A549 (cell line): ENCODE measurements at regions not wholly inside any gene's neighbourhood (a gene's known extent, or its start where the extent isn't known, plus 50 kb on each side); places are given as distances from the start of the nearest gene placed in this dataset.

ENCODE experiments used
- ATAC-seq, 2 experiments: fragments of 200-7000 bp in 1 of 2; fragments of >200 bp in 1 of 2; cut with Nextera tagmentation in 1 of 2; cut with Tn5 transposase in 1 of 2; 3 replicates each; pipeline versions ENCODE4 v1.8.0 to v1.9.1; 2018 to 2020; ENCODE audit warnings: mild to moderate bottlenecking in 1 of 2, moderate library complexity in 1 of 2
- CTCF ChIA-PET: fragments of 300-600 bp; sonication (Branson Sonifier 250); formaldehyde crosslinking; extraction: SDS; loops from one replicate; lab custom pipeline; 2021; ENCODE audit warnings: antibody characterized with exemption, inconsistent platforms; lab: Yijun Ruan, JAX
- POLR2A ChIA-PET: fragments of 350-600 bp; formaldehyde crosslinking; extraction: SDS; loops from one replicate; lab custom pipeline; 2021; ENCODE audit warnings: antibody characterized with exemption, inconsistent platforms; lab: Yijun Ruan, JAX
- DNase-seq, 2 experiments: peaks; one replicate each; pipeline versions ENCODE4 v3.0.0 to v3.0.0-alpha.2; 2011 to 2016; ENCODE audit warnings: low read depth in 1 of 2, low spot score in 1 of 2
- FAIRE-seq: peaks from 2 replicates; lab custom pipeline; 2011; peaks lifted over from hg19 to GRCh38; lab: Jason Lieb, UNC
- H3K27ac ChIP-seq, 2 experiments: fragments of >200 bp; sonication (Bioruptor Twin); formaldehyde crosslinking; 3 replicates each; pipeline ENCODE4 v1.5.1; 2016 to 2017
- H3K4me1 ChIP-seq: fragments of >200 bp; sonication (Bioruptor Twin); formaldehyde crosslinking; 3 replicates; pipeline ENCODE4 v1.6.1; 2016
- H3K4me2 ChIP-seq: fragments of >200 bp; sonication (Bioruptor Twin); formaldehyde crosslinking; 3 replicates; pipeline ENCODE4 v1.6.1; 2016
- H3K4me3 ChIP-seq: fragments of >200 bp; sonication (Bioruptor Twin); formaldehyde crosslinking; 3 replicates; pipeline ENCODE4 v1.5.1; 2016
- H3K9me3 ChIP-seq: fragments of >200 bp; sonication (Bioruptor Twin); formaldehyde crosslinking; 3 replicates; pipeline ENCODE4 v1.6.1; 2016
- BHLHE40 ChIP-seq: IDR thresholded peaks from 2 replicates; pipeline ENCODE4 v1.6.1; 2012; ENCODE audit warnings: low read depth, low read length, inconsistent platforms
- CEBPB ChIP-seq, 2 experiments: fragments of >200 bp in 1 of 2; sonication (Bioruptor Twin) in 1 of 2; formaldehyde crosslinking in 1 of 2; IDR thresholded peaks; 2 replicates each; pipeline ENCODE4 v1.6.1; 2012 to 2016
- CHD2 ChIP-seq: fragments of 150-350 bp; IDR thresholded peaks from 2 replicates; pipeline ENCODE4 v1.6.1; 2014; ENCODE audit warnings: low read length; ENCODE audit not compliant: partially characterized antibody
- CHD4 ChIP-seq: fragments of 200-600 bp; sonication (generic); IDR thresholded peaks from 2 replicates; pipeline ENCODE4 v1.6.1; 2016; ENCODE audit warnings: antibody characterized with exemption, mild to moderate bottlenecking, borderline replicate concordance
- EHF ChIP-seq: fragments of 250-450 bp; sonication (Bioruptor Pico); IDR thresholded peaks from 2 replicates; pipeline ENCODE4 v1.5.0; 2020; ENCODE audit warnings: mild to moderate bottlenecking
- ESRRA ChIP-seq: fragments of 150-350 bp; IDR thresholded peaks from 2 replicates; pipeline ENCODE4 v1.6.1; 2014; ENCODE audit warnings: mild to moderate bottlenecking, low read length, borderline replicate concordance
- FOSB ChIP-seq: fragments of 250-450 bp; sonication (Bioruptor Pico); IDR thresholded peaks from 2 replicates; pipeline ENCODE4 v1.5.0; 2020; ENCODE audit warnings: mild to moderate bottlenecking, moderate library complexity
- FOXS1 ChIP-seq: fragments of 250-450 bp; sonication (Bioruptor Pico); IDR thresholded peaks from 2 replicates; pipeline ENCODE4 v1.5.0; 2020; ENCODE audit warnings: mild to moderate bottlenecking, moderate library complexity
- HES2 ChIP-seq: fragments of >200 bp; sonication (Bioruptor Twin); formaldehyde crosslinking; IDR thresholded peaks from 2 replicates; pipeline ENCODE4 v1.6.1; 2016
- HEYL ChIP-seq: fragments of 250-450 bp; sonication (Bioruptor Pico); IDR thresholded peaks from 2 replicates; pipeline ENCODE4 v1.8.0; 2021; ENCODE audit warnings: mild to moderate bottlenecking, moderate library complexity
- HOXA7 ChIP-seq: fragments of 250-450 bp; sonication (Bioruptor Pico); IDR thresholded peaks from 2 replicates; pipeline ENCODE4 v1.5.0; 2020; ENCODE audit warnings: mild to moderate bottlenecking, moderate library complexity
- HOXB13 ChIP-seq: fragments of 250-450 bp; sonication (Bioruptor Pico); IDR thresholded peaks from 2 replicates; pipeline ENCODE4 v1.5.0; 2020; ENCODE audit warnings: low read depth, mild to moderate bottlenecking, moderate library complexity
- JUN ChIP-seq, 2 experiments: fragments of >200 bp; sonication (Bioruptor Twin); formaldehyde crosslinking; IDR thresholded peaks; 2 replicates in 1 of 2; 3 replicates in 1 of 2; pipeline ENCODE4 v1.6.1; 2016 to 2017
- JUNB ChIP-seq: fragments of >200 bp; sonication (Bioruptor Twin); formaldehyde crosslinking; IDR thresholded peaks from 2 replicates; pipeline ENCODE4 v1.6.1; 2016
- KDM1A ChIP-seq: fragments of 200-600 bp; sonication (generic); IDR thresholded peaks from 2 replicates; pipeline ENCODE4 v1.6.1; 2016; ENCODE audit warnings: low read depth, mild to moderate bottlenecking
- KDM5A ChIP-seq: fragments of 200-600 bp; sonication (generic); IDR thresholded peaks from 2 replicates; pipeline ENCODE4 v1.6.1; 2016; ENCODE audit warnings: antibody characterized with exemption, mild to moderate bottlenecking
- MAFK ChIP-seq: fragments of 450-650 bp; IDR thresholded peaks from 2 replicates; pipeline ENCODE4 v1.6.1; 2014; ENCODE audit not compliant: partially characterized antibody
- MAZ ChIP-seq: fragments of 150-350 bp; IDR thresholded peaks from 2 replicates; pipeline ENCODE4 v1.6.1; 2014; ENCODE audit warnings: antibody characterized with exemption, low read depth, low read length, borderline replicate concordance
- NR3C1 ChIP-seq: fragments of >200 bp; sonication (Bioruptor Twin); formaldehyde crosslinking; IDR thresholded peaks from 3 replicates; pipeline ENCODE4 v1.6.1; 2017
- PHF8 ChIP-seq: fragments of 200-600 bp; sonication (generic); IDR thresholded peaks from 2 replicates; pipeline ENCODE4 v1.6.1; 2016; ENCODE audit warnings: low read depth, mild to moderate bottlenecking, antibody characterized with exemption, moderate library complexity, borderline replicate concordance
- POLR2AphosphoS2 ChIP-seq: conservative IDR thresholded peaks from 2 replicates; pipeline ENCODE4 v1.6.1; 2012; ENCODE audit warnings: low read length, improper control_type of control experiment, inconsistent platforms
- RAD21 ChIP-seq, 2 experiments: fragments of >200 bp in 1 of 2; sonication (Bioruptor Twin) in 1 of 2; formaldehyde crosslinking in 1 of 2; IDR thresholded peaks in 1 of 2; conservative IDR thresholded peaks in 1 of 2; 2 replicates in 1 of 2; 3 replicates in 1 of 2; pipeline ENCODE4 v1.6.1; 2012 to 2018; ENCODE audit warnings: inconsistent platforms in 1 of 2
- RARB ChIP-seq: fragments of 250-450 bp; sonication (Bioruptor Pico); IDR thresholded peaks from 2 replicates; pipeline ENCODE4 v1.8.0; 2021; ENCODE audit warnings: mild to moderate bottlenecking, moderate library complexity
- RFX5 ChIP-seq: fragments of 450-650 bp; IDR thresholded peaks from 2 replicates; pipeline ENCODE4 v1.7.1; 2014; ENCODE audit warnings: antibody characterized with exemption, mild to moderate bottlenecking, moderate library complexity
- SMC3 ChIP-seq: fragments of >200 bp; sonication (Bioruptor Twin); formaldehyde crosslinking; IDR thresholded peaks from 3 replicates; pipeline ENCODE4 v1.6.1; 2018; ENCODE audit warnings: inconsistent platforms
- USF2 ChIP-seq: fragments of 450-650 bp; IDR thresholded peaks from 2 replicates; pipeline ENCODE4 v1.6.1; 2014; ENCODE audit warnings: antibody characterized with exemption
- ZC3H11A ChIP-seq: fragments of 450-650 bp; IDR thresholded peaks from 2 replicates; pipeline ENCODE4 v1.6.1; 2014; ENCODE audit warnings: antibody characterized with exemption, mild to moderate bottlenecking
- ZSCAN20 ChIP-seq: fragments of 250-450 bp; sonication (Bioruptor Pico); IDR thresholded peaks from 2 replicates; pipeline ENCODE4 v1.8.0; 2022; ENCODE audit warnings: mild to moderate bottlenecking, moderate library complexity
- WGBS: methylation state at CpG from one replicate; pipeline ENCODE4 v1.1.6; 2017; ENCODE audit errors: missing lambda C conversion rate; 5-methylcytosine and 5-hydroxymethylcytosine counted together
- TF ChIP-seq, protein P1 (sequence below): fragments of >200 bp; sonication (Bioruptor Twin); formaldehyde crosslinking; IDR thresholded peaks from 3 replicates; pipeline ENCODE4 v1.6.1; 2016
- TF ChIP-seq, protein P2 (sequence below): IDR thresholded peaks from 2 replicates; pipeline ENCODE4 v1.6.1; 2012

- Histone ChIP-seq H3K4me2 (no peak overlapping the region), H3K4me1 (no peaks in the 10 kb centered on the region), H3K4me3 (no peak overlapping the region), H3K9me3 (no peaks in the 10 kb centered on the region), H3K27ac (no peak overlapping the region)
- ChIA-PET POLR2A (no interaction called here), CTCF (no interaction called here)
- 9% methylated on average over 1 of the region's 1 CpG for WGBS
- FAIRE-seq, result no peak
- DNase-seq, result no peak
- TF ChIP-seq MAZ (no peak), SMC3 (no peak)
- ATAC-seq, result no peak
These were observed 131.0 kb downstream of the ID4 start for GRCh38 chr6:19968201-19968600.

DNA sequence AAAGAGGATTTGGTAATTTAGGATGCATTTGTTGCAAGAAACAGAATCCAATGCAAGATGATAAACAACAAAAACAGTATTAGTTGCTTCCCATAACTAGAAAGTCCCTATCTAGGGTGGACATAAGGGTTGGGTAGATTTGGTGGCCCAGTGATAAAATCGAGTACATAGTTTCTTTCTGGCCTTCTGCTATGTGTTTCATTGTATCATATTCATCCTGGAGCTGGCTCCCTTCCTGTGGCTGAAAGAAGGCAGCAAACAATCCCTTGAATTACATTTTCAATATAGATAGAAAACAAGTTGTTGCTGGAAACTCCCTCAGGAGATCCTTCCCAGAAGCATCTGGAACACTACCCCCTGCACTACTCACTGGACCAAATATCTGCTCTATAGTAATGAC lies 135.1 kb downstream of the ID4 start:
- DNase-seq (no peak), ATAC-seq (no peak), FAIRE-seq (no peak)
- CTCF ChIA-PET, result interaction anchor here (0.7 to 0.8 kb wide), 2 partner anchors 11 to 974 kb away, joined by 3 read pairs; no protein-coding TSS in a partner anchor
- H3K4me3 ChIP-seq, result no peak overlapping the region
- TF ChIP-seq MAZ, result no peak
- TF ChIP-seq ZC3H11A, result no peak
- TF ChIP-seq CEBPB (IDR thresholded peaks at IDR 0.05), result no peak
- TF ChIP-seq RAD21 (conservative IDR thresholded peaks at IDR 0.05 in 1 of 2, IDR thresholded peaks at IDR 0.05 in 1 of 2), result no peak
- TF ChIP-seq EHF (CRISPR knock-in tag), result no peak
- no peak for TF ChIP-seq USF2
- no peak for TF ChIP-seq BHLHE40
- no peak for TF ChIP-seq FOSB (CRISPR knock-in tag)
- no peak for TF ChIP-seq CHD4
- no peak for TF ChIP-seq ESRRA
- TF ChIP-seq, protein P1, sequence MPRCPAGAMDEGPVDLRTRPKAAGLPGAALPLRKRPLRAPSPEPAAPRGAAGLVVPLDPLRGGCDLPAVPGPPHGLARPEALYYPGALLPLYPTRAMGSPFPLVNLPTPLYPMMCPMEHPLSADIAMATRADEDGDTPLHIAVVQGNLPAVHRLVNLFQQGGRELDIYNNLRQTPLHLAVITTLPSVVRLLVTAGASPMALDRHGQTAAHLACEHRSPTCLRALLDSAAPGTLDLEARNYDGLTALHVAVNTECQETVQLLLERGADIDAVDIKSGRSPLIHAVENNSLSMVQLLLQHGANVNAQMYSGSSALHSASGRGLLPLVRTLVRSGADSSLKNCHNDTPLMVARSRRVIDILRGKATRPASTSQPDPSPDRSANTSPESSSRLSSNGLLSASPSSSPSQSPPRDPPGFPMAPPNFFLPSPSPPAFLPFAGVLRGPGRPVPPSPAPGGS, result no peak
- no peak for TF ChIP-seq HEYL (CRISPR knock-in tag)
- no peak for TF ChIP-seq FOXS1 (CRISPR knock-in tag)
- TF ChIP-seq CHD2, result no peak
- TF ChIP-seq MAFK, result no peak
- TF ChIP-seq JUNB, result no peak
- TF ChIP-seq SMC3, result no peak
- no peak for TF ChIP-seq HOXB13 (CRISPR knock-in tag)
- no peak for TF ChIP-seq POLR2AphosphoS2
- no peak for TF ChIP-seq RARB (CRISPR knock-in tag)
- 0% methylated on average over 1 of the region's 1 CpG for WGBS
- no peak overlapping the region for H3K4me2 ChIP-seq
- no peaks in the 10 kb centered on the region for H3K4me1 ChIP-seq
- POLR2A ChIA-PET, result no interaction called here
- no peaks in the 10 kb centered on the region for H3K9me3 ChIP-seq
- no peak overlapping the region for H3K27ac ChIP-seq

DNA sequence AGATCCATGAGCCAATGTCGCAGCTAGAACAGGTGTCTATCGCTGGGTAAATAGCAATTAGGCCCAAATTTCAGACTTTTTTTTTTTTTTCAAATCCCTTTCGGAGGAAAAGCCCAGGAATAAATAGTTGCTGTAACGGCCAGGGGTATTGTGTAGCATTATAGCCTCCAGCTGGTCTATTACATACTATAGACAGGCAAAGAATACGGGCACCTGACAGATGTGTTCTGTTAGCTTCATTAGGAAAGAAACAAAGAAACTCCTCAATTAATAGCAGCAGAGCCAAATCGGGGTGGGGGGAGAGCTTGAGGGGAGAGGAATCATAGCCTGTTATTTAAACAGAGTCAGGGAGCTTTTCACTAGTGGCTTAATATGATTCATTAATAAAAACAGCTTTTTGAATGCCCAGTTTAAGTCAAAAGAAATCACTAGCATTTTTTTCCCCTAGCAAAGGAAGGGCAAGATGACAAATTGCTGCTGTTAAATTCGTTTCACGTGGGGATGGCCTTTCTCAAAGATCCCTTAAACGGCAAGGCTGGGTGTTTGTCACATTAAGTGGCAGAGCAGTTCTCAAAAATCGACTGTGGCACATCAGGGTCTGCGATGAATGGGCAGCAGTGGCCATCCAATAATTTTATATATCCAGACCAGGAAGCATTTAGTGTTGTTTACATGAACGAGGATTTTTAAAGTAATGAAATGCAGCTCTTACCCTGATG lies 139.4 kb downstream of the ID4 start:
- Histone ChIP-seq H3K4me3 (no peak overlapping the region), H3K9me3 (no peaks in the 10 kb centered on the region), H3K27ac (no peak overlapping the region), H3K4me1 (no peaks in the 10 kb centered on the region), H3K4me2 (no peak overlapping the region)
- ATAC-seq, result no peak
- WGBS, result 9% methylated on average over 12 of the region's 12 CpGs
- no peak for DNase-seq
- ChIA-PET CTCF (interaction anchor here (0.6 kb wide), 1 partner anchor 250 kb away, joined by 4 read pairs; no protein-coding TSS in a partner anchor), POLR2A (no interaction called here)
- no peak for FAIRE-seq
- no peak for TF ChIP-seq USF2
- TF ChIP-seq, protein P2, sequence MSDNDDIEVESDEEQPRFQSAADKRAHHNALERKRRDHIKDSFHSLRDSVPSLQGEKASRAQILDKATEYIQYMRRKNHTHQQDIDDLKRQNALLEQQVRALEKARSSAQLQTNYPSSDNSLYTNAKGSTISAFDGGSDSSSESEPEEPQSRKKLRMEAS, result no peak
- TF ChIP-seq CHD4, result no peak
- TF ChIP-seq HES2, result no peak
- TF ChIP-seq PHF8, result no peak
- TF ChIP-seq RFX5, result no peak
- no peak for TF ChIP-seq EHF (CRISPR knock-in tag)
- TF ChIP-seq ZSCAN20 (CRISPR knock-in tag), result no peak
- no peak for TF ChIP-seq SMC3
- no peak for TF ChIP-seq HOXA7 (CRISPR knock-in tag)
- no peak for TF ChIP-seq POLR2AphosphoS2
- no peak for TF ChIP-seq KDM5A
- TF ChIP-seq KDM1A, result no peak
- no peak for TF ChIP-seq JUN (IDR thresholded peaks at IDR 0.05)
- no peak for TF ChIP-seq NR3C1
